IMR-90 (cell line): ENCODE measurements at regions not wholly inside any gene's neighbourhood (a gene's known extent, or its start where the extent isn't known, plus 50 kb on each side); places are given as distances from the start of the nearest gene placed in this dataset.

ENCODE experiments used
- ATAC-seq: fragments of 200-7000 bp; cut with Tn5 transposase; 2 replicates; pipeline ENCODE4 v1.9.1; 2020; ENCODE audit warnings: low read depth, mild to moderate bottlenecking, moderate library complexity
- BruUV-seq: library from RNA; stranded (reverse); fragments of 400-500 nt; replicated peaks from 2 replicates; lab custom pipeline; 2021; lab: Mats Ljungman, UMichigan
- CTCF ChIA-PET: fragments of 300-600 bp; formaldehyde crosslinking; extraction: SDS; loops from one replicate; lab custom pipeline; 2021; ENCODE audit warnings: antibody characterized with exemption; lab: Yijun Ruan, JAX
- POLR2A ChIA-PET: fragments of 300-600 bp; sonication (Branson Sonifier 250); formaldehyde crosslinking; loops from one replicate; lab custom pipeline; 2022; ENCODE audit warnings: antibody characterized with exemption; ENCODE audit not compliant: unreplicated experiment; lab: Charles Lee
- DNase-seq: peaks from one replicate; pipeline ENCODE4 v3.0.0; 2013
- H2AFZ ChIP-seq: replicated peaks from 2 replicates; pipeline ENCODE3; 2013; ENCODE audit warnings: low read length, mild to moderate bottlenecking; ENCODE audit not compliant: poor library complexity
- H2AK5ac ChIP-seq: 2 replicates; pipeline ENCODE4 v1.6.1; 2013; ENCODE audit warnings: low read depth, low read length, inconsistent platforms
- H2AK9ac ChIP-seq: replicated peaks from 2 replicates; pipeline ENCODE3; 2013; ENCODE audit warnings: mild to moderate bottlenecking, low read depth, low read length, moderate library complexity; ENCODE audit not compliant: poor library complexity
- H2BK120ac ChIP-seq: 2 replicates; pipeline ENCODE4 v1.6.1; 2013; ENCODE audit warnings: low read depth, low read length, inconsistent platforms
- H2BK15ac ChIP-seq: 3 replicates; pipeline ENCODE4 v1.6.1; 2013; ENCODE audit warnings: low read depth, low read length, inconsistent platforms
- H2BK20ac ChIP-seq: 2 replicates; pipeline ENCODE4 v1.6.1; 2013; ENCODE audit warnings: low read depth, mild to moderate bottlenecking, inconsistent platforms, low read length, moderate library complexity
- H2BK5ac ChIP-seq: 2 replicates; pipeline ENCODE4 v1.6.1; 2013; ENCODE audit warnings: mild to moderate bottlenecking, low read depth, low read length, inconsistent platforms; ENCODE audit not compliant: poor library complexity, severe bottlenecking
- H3K14ac ChIP-seq: replicated peaks from 2 replicates; pipeline ENCODE4 v1.6.1; 2013; ENCODE audit warnings: low read depth, low read length, inconsistent platforms
- H3K18ac ChIP-seq: 2 replicates; pipeline ENCODE4 v1.6.1; 2013; ENCODE audit warnings: low read depth, low read length, control low read depth
- H3K23ac ChIP-seq: 2 replicates; pipeline ENCODE4 v1.6.1; 2013; ENCODE audit warnings: low read depth, low read length, inconsistent platforms
- H3K27ac ChIP-seq: 2 replicates; pipeline ENCODE4 v1.5.1; 2013; ENCODE audit warnings: mild to moderate bottlenecking, control low read depth, low read length; ENCODE audit not compliant: insufficient read depth
- H3K27me3 ChIP-seq: 2 replicates; pipeline ENCODE4 v1.6.1; 2013; ENCODE audit warnings: low read length; ENCODE audit not compliant: control insufficient read depth, insufficient read depth
- H3K36me3 ChIP-seq: 2 replicates; pipeline ENCODE4 v1.6.1; 2013; ENCODE audit warnings: low read length, mixed read lengths; ENCODE audit not compliant: control insufficient read depth, insufficient read depth
- H3K4ac ChIP-seq: 2 replicates; pipeline ENCODE4 v1.6.1; 2013; ENCODE audit warnings: low read depth, low read length, inconsistent platforms
- H3K4me1 ChIP-seq: 2 replicates; pipeline ENCODE4 v1.6.1; 2013; ENCODE audit warnings: low read length, mixed read lengths; ENCODE audit not compliant: control insufficient read depth, insufficient read depth
- H3K4me2 ChIP-seq: 2 replicates; pipeline ENCODE4 v1.6.1; 2013; ENCODE audit warnings: low read depth, mild to moderate bottlenecking, control low read depth, low read length, moderate library complexity
- H3K4me3 ChIP-seq: 2 replicates; pipeline ENCODE4 v1.5.1; 2013; ENCODE audit warnings: low read depth, mild to moderate bottlenecking, control low read depth, low read length, moderate library complexity; ENCODE audit not compliant: insufficient read depth
- H3K56ac ChIP-seq: 2 replicates; pipeline ENCODE4 v1.6.1; 2013; ENCODE audit warnings: low read length, inconsistent platforms; ENCODE audit not compliant: insufficient read depth; ENCODE audit errors: extremely low read depth
- H3K79me1 ChIP-seq, 2 experiments: 2 replicates each; pipeline ENCODE4 v1.6.1; 2013; ENCODE audit warnings: low read length in 2 of 2, inconsistent platforms in 1 of 2, low read depth in 1 of 2
- H3K9ac ChIP-seq: 2 replicates; pipeline ENCODE4 v1.6.1; 2013; ENCODE audit warnings: low read depth, low read length, control low read depth
- H3K9me1 ChIP-seq: 2 replicates; pipeline ENCODE4 v1.6.1; 2013; ENCODE audit warnings: low read length, inconsistent platforms; ENCODE audit not compliant: insufficient read depth
- H3K9me3 ChIP-seq: 2 replicates; pipeline ENCODE4 v1.6.1; 2013; ENCODE audit warnings: low read length; ENCODE audit not compliant: control insufficient read depth, insufficient read depth
- H4K20me1 ChIP-seq: 2 replicates; pipeline ENCODE4 v1.6.1; 2013; ENCODE audit warnings: low read length, inconsistent platforms; ENCODE audit not compliant: insufficient read depth
- H4K5ac ChIP-seq: 2 replicates; pipeline ENCODE4 v1.6.1; 2013; ENCODE audit warnings: mild to moderate bottlenecking, low read depth, low read length, control low read depth
- H4K8ac ChIP-seq, 2 experiments: 2 replicates each; pipeline ENCODE4 v1.6.1; 2013; ENCODE audit warnings: low read depth in 2 of 2, low read length in 2 of 2, control low read depth in 1 of 2, inconsistent platforms in 1 of 2
- H4K91ac ChIP-seq: 2 replicates; pipeline ENCODE4 v1.6.1; 2013; ENCODE audit warnings: low read depth, low read length, inconsistent platforms; ENCODE audit not compliant: insufficient read depth
- BHLHE40 ChIP-seq: fragments of 150-350 bp; IDR thresholded peaks from 2 replicates; pipeline ENCODE4 v1.6.1; 2016; ENCODE audit warnings: mild to moderate bottlenecking, low read depth, low read length
- CEBPB ChIP-seq: IDR thresholded peaks from 2 replicates; pipeline ENCODE4 v1.6.1; 2012; ENCODE audit warnings: low read depth, low read length, improper control_type of control experiment
- CHD1 ChIP-seq: IDR thresholded peaks from 2 replicates; pipeline ENCODE4 v1.6.1; 2012; ENCODE audit warnings: low read depth, low read length, improper control_type of control experiment
- FOS ChIP-seq: fragments of 150-350 bp; IDR thresholded peaks from 2 replicates; pipeline ENCODE4 v1.6.1; 2016; ENCODE audit warnings: low read depth, low read length
- MAFK ChIP-seq: IDR thresholded peaks from 2 replicates; pipeline ENCODE4 v1.6.1; 2012; ENCODE audit warnings: low read depth, low read length, improper control_type of control experiment
- MAZ ChIP-seq: IDR thresholded peaks from 2 replicates; pipeline ENCODE4 v1.6.1; 2012; ENCODE audit warnings: low read depth, mild to moderate bottlenecking, low read length, improper control_type of control experiment, moderate library complexity, borderline replicate concordance
- MXI1 ChIP-seq: IDR thresholded peaks from 2 replicates; pipeline ENCODE4 v1.6.1; 2012; ENCODE audit warnings: low read depth, mild to moderate bottlenecking, low read length, moderate library complexity, borderline replicate concordance
- NFE2L2 ChIP-seq: fragments of 150-350 bp; IDR thresholded peaks from 2 replicates; pipeline ENCODE4 v1.6.1; 2016; ENCODE audit warnings: low read depth, mild to moderate bottlenecking, low read length
- POLR2A ChIP-seq: IDR thresholded peaks from 2 replicates; pipeline ENCODE4 v1.6.1; 2012; ENCODE audit warnings: mild to moderate bottlenecking, low read depth, low read length
- RCOR1 ChIP-seq: IDR thresholded peaks from 2 replicates; pipeline ENCODE4 v1.6.1; 2012; ENCODE audit warnings: mild to moderate bottlenecking, low read length, improper control_type of control experiment; ENCODE audit not compliant: insufficient replicate concordance
- RFX5 ChIP-seq: IDR thresholded peaks from 2 replicates; pipeline ENCODE4 v1.8.0; 2012; ENCODE audit warnings: low read depth, mild to moderate bottlenecking, low read length, moderate library complexity
- SMC3 ChIP-seq: fragments of 150-350 bp; IDR thresholded peaks from 2 replicates; pipeline ENCODE4 v1.6.1; 2016; ENCODE audit warnings: low read depth, mild to moderate bottlenecking, antibody characterized with exemption, low read length, moderate library complexity
- USF2 ChIP-seq: fragments of 150-350 bp; IDR thresholded peaks from 2 replicates; pipeline ENCODE4 v1.6.1; 2017; ENCODE audit warnings: mild to moderate bottlenecking, antibody characterized with exemption, low read length, low read depth
- WGBS, 2 experiments: methylation state at CpG; one replicate each; pipeline versions ENCODE4 v1.1.5 to v1.1.7; 2013; ENCODE audit warnings: missing lambda C conversion rate in 2 of 2; ENCODE audit not compliant: insufficient read length in 1 of 2; ENCODE audit errors: extremely low coverage in 2 of 2; 5-methylcytosine and 5-hydroxymethylcytosine counted together
- dilution Hi-C: fragments of 300-500 bp; cut with HindIII; formaldehyde crosslinking; loops from one replicate; pipeline ENCODE4 v1.14.3; 2018; ENCODE audit warnings: low sequenced_read_pairs; ENCODE audit not compliant: unreplicated experiment
- in situ Hi-C: fragments of 300-500 bp; cut with MboI; formaldehyde crosslinking; loops from 3 replicates; pipeline ENCODE4 v1.14.3; 2019; ENCODE audit warnings: low sequenced_read_pairs, inconsistent platforms, mixed read lengths
- intact Hi-C: fragments of 100-400 bp; cut with micrococcal nuclease; formaldehyde crosslinking; loops from 2 replicates; pipeline ENCODE4 v1.10.0; 2022
- TF ChIP-seq, protein P1 (sequence below): conservative IDR thresholded peaks from 2 replicates; pipeline ENCODE4 v1.5.1; 2012; ENCODE audit warnings: mild to moderate bottlenecking, low read depth, low read length, improper control_type of control experiment
- TF ChIP-seq, protein P2 (sequence below): fragments of 150-350 bp; IDR thresholded peaks from 2 replicates; pipeline ENCODE4 v1.6.1; 2016; ENCODE audit warnings: low read depth, mild to moderate bottlenecking, low read length, moderate library complexity, borderline replicate concordance

- no peak overlapping the region for H2BK5ac ChIP-seq
- H3K14ac ChIP-seq, result no peak overlapping the region
- H4K20me1 ChIP-seq, result no peaks in the 10 kb centered on the region
- no peak overlapping the region for H3K4me3 ChIP-seq
- ChIA-PET POLR2A (no interaction called here), CTCF (no interaction called here)
- H4K91ac ChIP-seq, result no peak overlapping the region
- H3K36me3 ChIP-seq, result no peaks in the 10 kb centered on the region
- H3K4ac ChIP-seq, result no peak overlapping the region
- no peak overlapping the region for H3K9ac ChIP-seq
- no CpG with 5 or more reads among the region's 5 CpGs for WGBS, 2 experiments
- no peak overlapping the region for H2BK120ac ChIP-seq
- no peak overlapping the region for H3K23ac ChIP-seq
- DNase-seq (no peak), ATAC-seq (no peak)
- H2AK9ac ChIP-seq, result no peak overlapping the region
- H3K9me1 ChIP-seq, result no peaks in the 10 kb centered on the region
- no TSS peak for BruUV-seq
- H2BK15ac ChIP-seq, result no peak overlapping the region
- dilution Hi-C loops (no loop called here), in situ Hi-C loops (no loop called here), intact Hi-C loops (no loop called here)
- H4K5ac ChIP-seq, result no peak overlapping the region
- H2BK20ac ChIP-seq, result no peak overlapping the region
- peaks cover 18% of the 10 kb centered on the region for H3K27me3 ChIP-seq
- H3K56ac ChIP-seq, result no peak overlapping the region
- no peaks in the 10 kb centered on the region for H3K79me1 ChIP-seq
- TF ChIP-seq CEBPB (no peak), BHLHE40 (no peak), USF2 (no peak), NFE2L2 (no peak), RCOR1 (no peak), SMC3 (no peak), FOS (no peak), MAZ (no peak), CHD1 (no peak), RFX5 (no peak), POLR2A (no peak), MAFK (no peak), MXI1 (no peak)
- TF ChIP-seq, protein P1, sequence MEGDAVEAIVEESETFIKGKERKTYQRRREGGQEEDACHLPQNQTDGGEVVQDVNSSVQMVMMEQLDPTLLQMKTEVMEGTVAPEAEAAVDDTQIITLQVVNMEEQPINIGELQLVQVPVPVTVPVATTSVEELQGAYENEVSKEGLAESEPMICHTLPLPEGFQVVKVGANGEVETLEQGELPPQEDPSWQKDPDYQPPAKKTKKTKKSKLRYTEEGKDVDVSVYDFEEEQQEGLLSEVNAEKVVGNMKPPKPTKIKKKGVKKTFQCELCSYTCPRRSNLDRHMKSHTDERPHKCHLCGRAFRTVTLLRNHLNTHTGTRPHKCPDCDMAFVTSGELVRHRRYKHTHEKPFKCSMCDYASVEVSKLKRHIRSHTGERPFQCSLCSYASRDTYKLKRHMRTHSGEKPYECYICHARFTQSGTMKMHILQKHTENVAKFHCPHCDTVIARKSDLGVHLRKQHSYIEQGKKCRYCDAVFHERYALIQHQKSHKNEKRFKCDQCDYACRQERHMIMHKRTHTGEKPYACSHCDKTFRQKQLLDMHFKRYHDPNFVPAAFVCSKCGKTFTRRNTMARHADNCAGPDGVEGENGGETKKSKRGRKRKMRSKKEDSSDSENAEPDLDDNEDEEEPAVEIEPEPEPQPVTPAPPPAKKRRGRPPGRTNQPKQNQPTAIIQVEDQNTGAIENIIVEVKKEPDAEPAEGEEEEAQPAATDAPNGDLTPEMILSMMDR, result no peak
- TF ChIP-seq, protein P2, sequence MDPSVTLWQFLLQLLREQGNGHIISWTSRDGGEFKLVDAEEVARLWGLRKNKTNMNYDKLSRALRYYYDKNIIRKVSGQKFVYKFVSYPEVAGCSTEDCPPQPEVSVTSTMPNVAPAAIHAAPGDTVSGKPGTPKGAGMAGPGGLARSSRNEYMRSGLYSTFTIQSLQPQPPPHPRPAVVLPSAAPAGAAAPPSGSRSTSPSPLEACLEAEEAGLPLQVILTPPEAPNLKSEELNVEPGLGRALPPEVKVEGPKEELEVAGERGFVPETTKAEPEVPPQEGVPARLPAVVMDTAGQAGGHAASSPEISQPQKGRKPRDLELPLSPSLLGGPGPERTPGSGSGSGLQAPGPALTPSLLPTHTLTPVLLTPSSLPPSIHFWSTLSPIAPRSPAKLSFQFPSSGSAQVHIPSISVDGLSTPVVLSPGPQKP, result no peak
- H3K4me1 ChIP-seq, result peaks cover 7% of the 10 kb centered on the region; the same call in 1 of the 2 replicates
- H3K4me2 ChIP-seq, result no peak overlapping the region
- no peak overlapping the region for H3K27ac ChIP-seq
- H2AFZ ChIP-seq, result no peak overlapping the region
- no peak overlapping the region for H4K8ac ChIP-seq
- no peak overlapping the region for H2AK5ac ChIP-seq
- no peak overlapping the region for H3K18ac ChIP-seq
- peaks cover 4% of the 10 kb centered on the region; the same call in 1 of the 2 replicates for H3K9me3 ChIP-seq
Measured at GRCh38 chr6:2512802-2513201, 237.9 kb downstream of the MYLK4 start.
